Left lung (tissue), 4 donors: ENCODE measurements at regions not wholly inside any gene's neighbourhood (a gene's known extent, or its start where the extent isn't known, plus 50 kb on each side); places are given as distances from the start of the nearest gene placed in this dataset.

ENCODE experiments used
- ATAC-seq: fragments of 200-7000 bp; cut with Tn5 transposase; one replicate; pipeline ENCODE4 v1.9.1; 2020; ENCODE audit warnings: moderate library complexity
- DNase-seq, 4 donors: peaks; one replicate each; pipeline ENCODE4 v3.0.0-alpha.2; 2013 to 2020
- H3K27ac ChIP-seq, 2 donors: fragments of 200-600 bp; sonication (generic) in 1 of 2; one replicate each; pipeline versions ENCODE4 v1.5.0 to v1.8.0; 2020 to 2021
- H3K27me3 ChIP-seq, 2 donors: fragments of 200-600 bp; sonication (generic) in 1 of 2; one replicate each; pipeline versions ENCODE4 v1.5.0 to v1.8.0; 2020 to 2021
- H3K36me3 ChIP-seq, 2 donors: fragments of 200-600 bp; sonication (generic) in 1 of 2; one replicate each; pipeline versions ENCODE4 v1.5.0 to v1.8.0; 2020 to 2021
- H3K4me1 ChIP-seq, 2 donors: fragments of 200-600 bp; one replicate each; pipeline ENCODE4 v1.8.0; 2021
- H3K4me3 ChIP-seq, 2 donors: fragments of 200-600 bp; sonication (generic) in 1 of 2; one replicate each; pipeline versions ENCODE4 v1.5.0 to v1.8.0; 2020 to 2021; ENCODE audit warnings: mild to moderate bottlenecking in 1 of 2
- H3K9me3 ChIP-seq, 2 donors: fragments of 200-600 bp; sonication (generic) in 1 of 2; one replicate each; pipeline versions ENCODE4 v1.5.0 to v1.8.0; 2020 to 2021
- intact Hi-C, 2 donors: fragments of 100-400 bp; cut with DNase I; formaldehyde crosslinking; loops; one replicate each; pipeline versions ENCODE4 v1.11.2 to v1.14.2; 2022
- TF ChIP-seq, protein P1 (sequence below), 2 donors: fragments of 200-600 bp; sonication (generic) in 1 of 2; IDR thresholded peaks; one replicate each; pipeline versions ENCODE4 v1.5.0 to v1.8.0; 2021; ENCODE audit warnings: antibody characterized with exemption in 2 of 2
- donor health status: DM: no; HTN: yes; CAD: no.
- donor health status: DM: no; HTN: no; CAD: no.

DNA sequence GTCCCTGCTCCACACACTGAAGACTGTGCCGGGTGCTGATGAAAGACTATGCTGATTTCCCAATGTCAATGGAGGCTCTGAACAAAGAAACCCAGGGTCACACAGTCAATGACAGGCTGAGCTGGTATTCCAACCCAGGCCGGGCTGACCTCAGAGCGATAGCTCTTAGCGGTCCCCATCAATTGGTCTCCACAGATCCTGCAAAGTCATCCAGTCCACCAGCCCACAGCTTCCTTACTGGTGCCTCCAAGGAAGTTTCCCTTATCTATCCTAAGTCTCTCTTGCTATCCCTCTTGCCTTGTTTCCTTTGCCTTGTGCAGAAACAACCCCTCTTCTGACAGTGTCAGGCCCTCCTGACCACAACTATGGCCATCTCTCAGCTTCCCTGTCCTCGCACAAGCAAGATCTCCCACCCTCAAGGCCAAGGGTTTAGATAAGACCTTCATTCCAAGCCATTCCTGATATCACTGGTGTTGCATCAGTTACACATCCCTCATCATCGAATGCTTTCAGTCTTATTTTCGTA lies 52.7 kb upstream of the KSR1 start:
- intact Hi-C loops: no loop called here
- Histone ChIP-seq H3K4me1 (peaks cover 0 to 3% of the 10 kb centered on the region in 2 donors), H3K27me3 (no peaks in the 10 kb centered on the region), H3K4me3 (no peak overlapping the region), H3K9me3 (no peaks in the 10 kb centered on the region), H3K36me3 (no peaks in the 10 kb centered on the region), H3K27ac (no peak overlapping the region)
- ATAC-seq: no peak
- TF ChIP-seq, protein P1, sequence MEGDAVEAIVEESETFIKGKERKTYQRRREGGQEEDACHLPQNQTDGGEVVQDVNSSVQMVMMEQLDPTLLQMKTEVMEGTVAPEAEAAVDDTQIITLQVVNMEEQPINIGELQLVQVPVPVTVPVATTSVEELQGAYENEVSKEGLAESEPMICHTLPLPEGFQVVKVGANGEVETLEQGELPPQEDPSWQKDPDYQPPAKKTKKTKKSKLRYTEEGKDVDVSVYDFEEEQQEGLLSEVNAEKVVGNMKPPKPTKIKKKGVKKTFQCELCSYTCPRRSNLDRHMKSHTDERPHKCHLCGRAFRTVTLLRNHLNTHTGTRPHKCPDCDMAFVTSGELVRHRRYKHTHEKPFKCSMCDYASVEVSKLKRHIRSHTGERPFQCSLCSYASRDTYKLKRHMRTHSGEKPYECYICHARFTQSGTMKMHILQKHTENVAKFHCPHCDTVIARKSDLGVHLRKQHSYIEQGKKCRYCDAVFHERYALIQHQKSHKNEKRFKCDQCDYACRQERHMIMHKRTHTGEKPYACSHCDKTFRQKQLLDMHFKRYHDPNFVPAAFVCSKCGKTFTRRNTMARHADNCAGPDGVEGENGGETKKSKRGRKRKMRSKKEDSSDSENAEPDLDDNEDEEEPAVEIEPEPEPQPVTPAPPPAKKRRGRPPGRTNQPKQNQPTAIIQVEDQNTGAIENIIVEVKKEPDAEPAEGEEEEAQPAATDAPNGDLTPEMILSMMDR (IDR thresholded peaks at IDR 0.05): no peak
- peak in 1 of 4 donors; percentile 3 for DNase-seq

DNA sequence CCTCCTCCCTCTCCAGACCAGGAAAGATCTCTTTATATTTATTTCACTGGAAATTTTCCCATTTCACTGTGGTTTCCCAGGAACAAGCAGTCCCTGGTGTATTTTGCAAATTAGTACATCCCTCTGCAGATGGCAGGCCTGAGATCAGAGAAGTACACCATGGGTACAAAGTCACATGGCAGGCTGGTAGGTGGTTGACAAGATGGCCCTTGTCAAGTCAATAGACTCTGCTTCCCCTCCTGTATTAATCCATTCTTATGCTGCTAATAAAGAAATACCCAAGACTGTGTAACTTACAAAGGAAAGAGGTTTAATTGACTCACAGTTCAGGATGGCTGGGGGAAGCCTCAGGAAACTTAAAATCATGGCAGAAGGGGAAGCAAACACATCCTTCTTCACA lies 51.6 kb upstream of the KSR1 start:
- TF ChIP-seq, protein P1 (IDR thresholded peaks at IDR 0.05): no peak
- DNase-seq (peak in 1 of 4 donors; percentile 4), ATAC-seq (no peak)
- H3K27ac ChIP-seq: no peak overlapping the region
- no peaks in the 10 kb centered on the region for H3K27me3 ChIP-seq
- H3K9me3 ChIP-seq: no peaks in the 10 kb centered on the region
- peaks cover 0 to 8% of the 10 kb centered on the region in 2 donors for H3K4me1 ChIP-seq
- no peaks in the 10 kb centered on the region for H3K36me3 ChIP-seq
- intact Hi-C loops: no loop called here
- no peak overlapping the region for H3K4me3 ChIP-seq
